ENCODE measurements at regions not wholly inside any gene's neighbourhood (a gene's known extent, or its start where the extent isn't known, plus 50 kb on each side); places are given as distances from the start of the nearest gene placed in this dataset.

DNA sequence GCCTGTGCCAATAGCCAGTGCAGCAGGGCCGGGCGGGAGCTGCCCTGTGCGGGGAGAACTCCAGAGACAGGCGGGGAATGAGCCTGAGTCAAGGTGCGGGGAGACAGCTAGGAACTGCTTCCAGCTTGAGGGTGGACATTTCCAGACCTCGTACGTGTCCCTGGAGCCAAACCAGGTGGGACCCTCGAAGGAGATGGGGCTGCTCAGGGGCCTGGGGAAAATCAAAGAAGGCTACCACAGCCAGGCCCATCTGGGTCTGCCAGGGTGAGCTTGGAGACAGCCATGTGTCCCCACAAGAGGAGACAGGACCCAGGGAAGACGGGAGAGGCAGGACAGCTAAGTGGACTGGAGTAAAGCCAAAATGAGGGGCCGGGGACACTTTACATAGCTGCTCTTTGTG lies 504.9 kb upstream of the MGMT start:
- TF ChIP-seq, protein P1, sequence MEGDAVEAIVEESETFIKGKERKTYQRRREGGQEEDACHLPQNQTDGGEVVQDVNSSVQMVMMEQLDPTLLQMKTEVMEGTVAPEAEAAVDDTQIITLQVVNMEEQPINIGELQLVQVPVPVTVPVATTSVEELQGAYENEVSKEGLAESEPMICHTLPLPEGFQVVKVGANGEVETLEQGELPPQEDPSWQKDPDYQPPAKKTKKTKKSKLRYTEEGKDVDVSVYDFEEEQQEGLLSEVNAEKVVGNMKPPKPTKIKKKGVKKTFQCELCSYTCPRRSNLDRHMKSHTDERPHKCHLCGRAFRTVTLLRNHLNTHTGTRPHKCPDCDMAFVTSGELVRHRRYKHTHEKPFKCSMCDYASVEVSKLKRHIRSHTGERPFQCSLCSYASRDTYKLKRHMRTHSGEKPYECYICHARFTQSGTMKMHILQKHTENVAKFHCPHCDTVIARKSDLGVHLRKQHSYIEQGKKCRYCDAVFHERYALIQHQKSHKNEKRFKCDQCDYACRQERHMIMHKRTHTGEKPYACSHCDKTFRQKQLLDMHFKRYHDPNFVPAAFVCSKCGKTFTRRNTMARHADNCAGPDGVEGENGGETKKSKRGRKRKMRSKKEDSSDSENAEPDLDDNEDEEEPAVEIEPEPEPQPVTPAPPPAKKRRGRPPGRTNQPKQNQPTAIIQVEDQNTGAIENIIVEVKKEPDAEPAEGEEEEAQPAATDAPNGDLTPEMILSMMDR (IDR thresholded peaks at IDR 0.05): no peak
- no peak for TF ChIP-seq POLR2A (IDR thresholded peaks at IDR 0.05)
